ENCODE measurements at regions not wholly inside any gene's neighbourhood (a gene's known extent, or its start where the extent isn't known, plus 50 kb on each side); places are given as distances from the start of the nearest gene placed in this dataset.
A peak's percentile ranks its signal among the peaks of the same experiment; 100 is the strongest.

DNA sequence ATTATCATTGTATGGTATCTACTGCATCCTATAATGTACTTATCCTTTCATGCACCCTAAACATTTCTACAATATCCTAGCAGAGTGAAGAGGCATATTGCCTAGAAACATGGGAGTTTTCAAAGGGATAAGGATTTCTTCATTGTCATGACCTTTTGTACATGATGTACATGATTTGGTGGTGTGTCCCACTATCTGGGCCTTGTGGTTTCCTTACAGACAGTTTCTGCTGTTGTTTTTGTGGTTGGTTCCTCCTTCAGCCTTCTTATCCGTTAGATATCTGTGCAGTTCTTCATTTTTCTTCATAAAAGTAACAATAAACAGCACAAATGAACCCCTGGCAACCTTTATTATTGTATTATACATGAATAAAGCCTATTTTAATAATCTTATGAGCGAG is 70.4 kb upstream of the BACH1 start:
- DNase-seq (ENCODE audit: low spot score), result no peak

- DNase-seq (ENCODE audit: low spot score), result no peak
Observed at GRCh38 chr21:29230551-29231261, 68.0 kb upstream of the BACH1 start.

- no peak for DNase-seq (ENCODE audit: low spot score)
Observed at GRCh38 chr21:29231756-29232529, 66.8 kb upstream of the BACH1 start.

GRCh38 chr21:29232530-29233255 is 66.0 kb upstream of the BACH1 start:
- DNase-seq (ENCODE audit: low spot score), result no peak

GRCh38 chr21:29233256-29233546 is 65.5 kb upstream of the BACH1 start:
- no peak for DNase-seq (ENCODE audit: low spot score)

GRCh38 chr21:29233611-29234540 is 64.8 kb upstream of the BACH1 start:
- no peak for DNase-seq (ENCODE audit: low spot score)

- DNase-seq (ENCODE audit: low spot score), result no peak
Observed at GRCh38 chr21:29235714-29236197, 63.0 kb upstream of the BACH1 start.

- DNase-seq (ENCODE audit: low spot score), result no peak
Observed at GRCh38 chr21:29236201-29236600, 62.5 kb upstream of the BACH1 start.

GRCh38 chr21:29237110-29238052 is 61.3 kb upstream of the BACH1 start:
- peak; percentile 60 for DNase-seq (ENCODE audit: low spot score)

DNA sequence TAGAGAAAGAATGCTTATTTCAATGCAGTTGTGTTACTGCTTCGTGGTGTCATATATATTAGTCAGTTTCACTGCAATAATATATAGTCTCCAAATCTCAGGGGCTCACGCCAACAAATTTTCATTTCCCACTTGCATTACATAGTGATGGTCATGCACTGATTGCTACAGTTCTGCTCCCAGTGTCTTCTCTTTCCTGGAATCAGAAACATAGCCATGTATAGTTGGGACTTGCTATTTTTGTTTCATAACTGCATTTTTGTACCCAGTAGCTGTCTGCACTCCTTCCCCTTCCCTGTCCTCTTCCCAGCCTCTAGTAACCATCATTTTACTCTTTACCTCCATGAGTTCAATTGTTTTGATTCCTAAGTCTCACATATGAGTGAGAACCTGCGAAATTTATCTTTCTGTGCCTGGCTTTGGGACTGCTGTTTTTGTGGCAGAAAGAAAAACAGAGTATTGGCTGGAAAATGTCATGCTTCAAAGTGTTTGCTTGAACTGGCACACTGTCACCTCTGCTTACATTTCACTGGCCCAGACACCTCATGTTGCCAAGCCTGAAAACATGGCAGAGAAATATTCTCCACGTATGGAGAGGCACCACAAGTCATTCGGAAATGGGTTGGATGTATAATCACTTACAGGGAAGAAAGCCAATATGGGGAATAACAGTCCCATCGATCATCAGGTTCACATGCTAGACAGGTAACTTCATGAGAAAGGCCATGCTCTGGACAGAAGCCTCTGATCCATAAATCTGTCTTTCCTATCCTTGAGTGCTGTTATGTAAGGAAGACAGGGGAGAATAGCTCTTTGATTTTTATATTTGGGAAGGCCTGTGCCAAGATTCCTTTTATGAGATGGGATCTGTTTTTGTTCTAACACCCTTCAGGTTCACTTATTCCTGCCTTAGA is 60.4 kb upstream of the BACH1 start:
- DNase-seq (ENCODE audit: low spot score), result no peak

DNA sequence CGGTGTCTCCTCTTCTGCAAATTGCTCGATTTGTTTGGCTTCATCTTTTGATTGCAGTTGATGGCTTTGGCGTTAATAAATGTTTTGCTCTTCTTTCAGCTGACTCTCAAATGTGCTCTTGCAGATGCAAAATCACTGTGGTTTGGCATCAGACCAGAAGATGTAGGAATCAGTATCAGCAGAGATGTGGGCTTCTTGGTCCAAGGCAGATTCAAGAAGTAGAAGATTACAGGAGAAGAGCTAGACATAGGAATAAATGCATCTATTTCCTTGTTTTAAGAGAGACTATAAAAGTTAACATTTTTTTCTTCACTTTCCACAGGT is 59.8 kb upstream of the BACH1 start:
- no peak for DNase-seq (ENCODE audit: low spot score)

DNA sequence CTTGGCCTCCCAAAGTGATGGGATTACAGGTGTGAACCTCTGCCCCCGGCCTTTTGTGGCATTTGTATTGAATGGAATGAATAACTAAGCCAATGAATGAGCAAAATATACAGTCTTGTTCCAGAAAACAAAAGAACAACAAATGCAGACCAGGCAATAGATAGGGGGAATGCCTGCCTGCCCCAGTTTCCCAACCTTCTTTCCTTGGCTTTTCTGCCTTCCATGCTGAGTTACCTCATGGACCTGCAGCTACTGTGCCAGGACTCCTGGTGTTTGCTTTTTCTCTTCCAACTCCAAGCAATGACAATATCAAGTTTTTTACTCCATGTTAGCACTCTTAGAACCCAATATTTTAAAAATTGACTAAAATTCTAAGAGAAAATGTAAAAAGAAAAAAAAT is 58.6 kb upstream of the BACH1 start:
- no peak for DNase-seq (ENCODE audit: low spot score)

DNA sequence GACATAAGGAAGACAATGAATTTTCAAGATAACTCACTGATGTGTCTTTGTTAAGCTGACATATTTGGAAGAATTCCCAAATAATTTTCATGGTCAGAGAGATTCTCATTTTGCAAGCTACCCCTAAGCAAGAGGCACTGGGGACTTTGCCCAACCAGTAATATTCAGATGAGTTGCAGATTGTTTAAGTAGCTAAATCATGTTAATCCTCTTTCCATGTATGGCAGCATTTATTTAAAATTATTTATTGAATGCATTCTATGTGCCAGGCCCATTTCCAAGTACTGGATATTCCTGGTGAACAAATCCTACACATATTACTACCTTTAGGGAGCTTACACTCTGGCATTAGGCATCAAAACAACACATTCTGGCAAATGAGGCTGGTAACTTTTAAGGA is 56.5 kb upstream of the BACH1 start:
- DNase-seq (ENCODE audit: low spot score), result no peak

DNA sequence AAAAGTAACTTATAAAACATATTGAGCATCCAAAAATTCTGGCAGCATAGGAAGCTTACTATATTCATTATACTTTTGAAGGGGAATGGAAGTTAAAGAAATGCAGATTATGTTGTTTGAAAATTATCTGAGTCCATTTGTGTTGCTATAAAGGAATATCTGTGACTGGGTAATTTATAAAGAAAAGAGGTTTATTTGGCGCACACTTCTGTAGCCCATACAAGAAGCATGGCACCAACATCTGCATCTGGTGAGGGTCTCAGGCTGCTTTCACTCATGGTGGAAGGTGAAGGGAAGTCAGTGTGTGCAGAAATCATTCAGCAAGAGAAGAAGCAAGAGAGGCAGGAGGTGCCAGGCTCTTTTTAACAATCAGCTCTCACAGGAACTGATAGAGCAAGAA is 55.5 kb upstream of the BACH1 start:
- DNase-seq (ENCODE audit: low spot score), result no peak

DNA sequence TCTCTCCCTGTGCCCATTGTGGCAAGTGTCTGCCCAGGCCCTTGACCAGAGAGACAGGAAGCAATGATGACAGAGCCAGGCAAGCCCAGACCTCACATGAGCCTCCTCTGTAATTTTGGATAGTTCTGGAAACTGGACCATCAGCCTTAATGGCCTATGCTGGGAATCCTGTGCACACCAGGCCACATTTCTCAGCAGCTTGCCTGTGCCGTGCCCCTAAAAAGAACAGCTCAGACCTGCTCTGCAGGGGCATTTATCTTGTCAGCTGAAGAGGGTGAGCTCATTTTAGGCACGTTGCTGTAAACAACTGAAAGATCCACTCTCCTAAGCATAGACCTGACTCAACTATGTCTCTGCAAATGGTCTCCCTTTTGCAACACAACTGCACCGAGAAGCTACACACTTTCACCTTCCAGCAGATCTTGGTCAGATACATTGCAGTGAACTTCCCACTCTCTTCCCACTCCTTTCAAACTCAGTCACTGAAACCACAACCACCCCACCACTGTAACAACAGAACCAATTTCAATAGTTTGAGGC is 53.5 kb upstream of the BACH1 start:
- DNase-seq (ENCODE audit: low spot score), result no peak

- DNase-seq (ENCODE audit: low spot score), result no peak
Observed at GRCh38 chr21:29245863-29246262, 52.9 kb upstream of the BACH1 start.

DNA sequence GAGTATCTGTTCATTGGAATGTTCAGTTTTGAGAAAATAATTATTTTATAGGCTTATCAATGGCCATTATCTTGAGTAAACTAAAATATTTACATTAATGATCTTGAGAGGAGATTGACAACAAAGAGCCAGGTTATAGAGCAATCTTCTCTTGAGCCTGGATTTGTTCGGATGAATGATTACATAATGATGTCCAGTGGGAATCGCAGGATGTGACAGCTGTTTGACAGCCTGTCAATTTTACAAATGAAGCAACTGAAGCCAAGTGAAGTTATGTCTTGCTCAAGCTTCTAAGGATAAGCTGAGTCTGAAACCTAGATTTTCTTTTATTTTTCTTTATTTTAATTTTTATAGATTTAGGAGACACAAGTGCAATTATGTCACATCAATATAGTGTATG is 52.1 kb upstream of the BACH1 start:
- DNase-seq (ENCODE audit: low spot score), result no peak

- DNase-seq (ENCODE audit: low spot score), result no peak
Observed at GRCh38 chr21:29248124-29248523, 50.6 kb upstream of the BACH1 start.
